A549 (cell line): ENCODE measurements at regions not wholly inside any gene's neighbourhood (a gene's known extent, or its start where the extent isn't known, plus 50 kb on each side); places are given as distances from the start of the nearest gene placed in this dataset.

Experiments
- BCL3 ChIP-seq: fragments of >200 bp; sonication (Bioruptor Twin); formaldehyde crosslinking; IDR thresholded peaks from 3 replicates; pipeline ENCODE4 v1.6.1; 2016
- CEBPB ChIP-seq, 2 experiments: fragments of >200 bp in 1 of 2; sonication (Bioruptor Twin) in 1 of 2; formaldehyde crosslinking in 1 of 2; IDR thresholded peaks; 2 replicates each; pipeline ENCODE4 v1.6.1; 2012 to 2016
- CTCF ChIP-seq: fragments of >200 bp; sonication (Bioruptor Twin); formaldehyde crosslinking; IDR thresholded peaks from 3 replicates; pipeline ENCODE4 v1.5.1; 2016
- EP300 ChIP-seq, 2 experiments: fragments of >200 bp; sonication (Bioruptor Twin); formaldehyde crosslinking; IDR thresholded peaks; 2 replicates in 1 of 2; 3 replicates in 1 of 2; pipeline ENCODE4 v1.6.1; 2016 to 2017
- HOXA7 ChIP-seq: fragments of 250-450 bp; sonication (Bioruptor Pico); IDR thresholded peaks from 2 replicates; pipeline ENCODE4 v1.5.0; 2020; ENCODE audit warnings: mild to moderate bottlenecking, moderate library complexity
- POLR2A ChIP-seq: IDR thresholded peaks from 2 replicates; pipeline ENCODE4 v1.6.1; 2012; ENCODE audit warnings: mild to moderate bottlenecking, low read length
- SMC3 ChIP-seq: fragments of >200 bp; sonication (Bioruptor Twin); formaldehyde crosslinking; IDR thresholded peaks from 3 replicates; pipeline ENCODE4 v1.6.1; 2018; ENCODE audit warnings: inconsistent platforms
- TP53 ChIP-seq: fragments of 250-450 bp; sonication (Bioruptor Pico); IDR thresholded peaks from 2 replicates; pipeline ENCODE4 v1.5.0; 2021; ENCODE audit warnings: mild to moderate bottlenecking, moderate library complexity
- TF ChIP-seq, protein P1 (sequence below): fragments of 250-450 bp; sonication (Bioruptor Pico); IDR thresholded peaks from 2 replicates; pipeline ENCODE4 v1.5.0; 2021; ENCODE audit warnings: mild to moderate bottlenecking, moderate library complexity, borderline replicate concordance

DNA sequence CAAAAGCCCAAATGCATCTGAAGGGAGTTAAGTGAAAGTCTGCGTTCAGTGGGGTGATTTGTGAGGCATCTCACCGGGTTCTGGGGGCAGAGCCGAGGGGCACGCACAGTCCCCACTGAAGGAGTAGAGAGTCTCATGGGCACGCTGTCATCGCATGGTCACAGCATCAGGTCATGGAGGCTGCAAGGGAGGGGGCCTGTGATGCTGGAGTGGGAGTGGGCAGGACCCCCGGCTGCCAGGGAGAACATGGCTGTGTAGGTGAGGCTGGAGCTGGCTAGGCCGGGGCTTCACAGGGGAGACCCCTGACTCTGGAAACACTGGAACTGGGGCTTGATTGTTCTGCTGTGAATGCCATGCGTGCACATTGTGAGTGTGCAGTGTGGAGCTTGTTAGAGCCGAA lies 360.5 kb downstream of the IRX2 start:
- TF ChIP-seq SMC3 (no peak), BCL3 (no peak), TP53 (no peak), POLR2A (no peak), HOXA7 (CRISPR knock-in tag) (no peak), CEBPB (IDR thresholded peaks at IDR 0.05) (no peak), EP300 (IDR thresholded peaks at IDR 0.05) (no peak), CTCF (no peak)
- TF ChIP-seq, protein P1, sequence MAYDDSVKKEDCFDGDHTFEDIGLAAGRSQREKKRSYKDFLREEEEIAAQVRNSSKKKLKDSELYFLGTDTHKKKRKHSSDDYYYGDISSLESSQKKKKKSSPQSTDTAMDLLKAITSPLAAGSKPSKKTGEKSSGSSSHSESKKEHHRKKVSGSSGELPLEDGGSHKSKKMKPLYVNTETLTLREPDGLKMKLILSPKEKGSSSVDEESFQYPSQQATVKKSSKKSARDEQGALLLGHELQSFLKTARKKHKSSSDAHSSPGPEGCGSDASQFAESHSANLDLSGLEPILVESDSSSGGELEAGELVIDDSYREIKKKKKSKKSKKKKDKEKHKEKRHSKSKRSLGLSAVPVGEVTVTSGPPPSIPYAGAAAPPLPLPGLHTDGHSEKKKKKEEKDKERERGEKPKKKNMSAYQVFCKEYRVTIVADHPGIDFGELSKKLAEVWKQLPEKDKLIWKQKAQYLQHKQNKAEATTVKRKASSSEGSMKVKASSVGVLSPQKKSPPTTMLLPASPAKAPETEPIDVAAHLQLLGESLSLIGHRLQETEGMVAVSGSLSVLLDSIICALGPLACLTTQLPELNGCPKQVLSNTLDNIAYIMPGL (CRISPR knock-in tag), result no peak
